HG02870 (cell line): ENCODE measurements at regions not wholly inside any gene's neighbourhood (a gene's known extent, or its start where the extent isn't known, plus 50 kb on each side); places are given as distances from the start of the nearest gene placed in this dataset.

Experiments
- ATAC-seq: cut with Tn5 transposase; IDR thresholded peaks from one replicate; pipeline ENCODE4 v1.9.1; 2021; ENCODE audit warnings: mild to moderate bottlenecking, moderate library complexity; ENCODE audit not compliant: unreplicated experiment

- ATAC-seq: no peak
These were observed 162.6 kb upstream of the CCDC179 start for GRCh38 chr11:23022854-23023253.

- ATAC-seq: no peak
These were observed 163.0 kb upstream of the CCDC179 start for GRCh38 chr11:23023319-23023718.

GRCh38 chr11:23041001-23041503 lies 180.8 kb upstream of the CCDC179 start:
- ATAC-seq: no peak

GRCh38 chr11:23058656-23059055 lies 198.4 kb upstream of the CCDC179 start:
- no peak for ATAC-seq

GRCh38 chr11:23063276-23063675 lies 203.0 kb upstream of the CCDC179 start:
- ATAC-seq: no peak

GRCh38 chr11:23078289-23078971 lies 218.2 kb upstream of the CCDC179 start:
- ATAC-seq: peak; percentile 53

GRCh38 chr11:23079382-23079813 lies 219.1 kb upstream of the CCDC179 start:
- ATAC-seq: peak; percentile 84

- no peak for ATAC-seq
These were observed 227.1 kb upstream of the CCDC179 start for GRCh38 chr11:23087407-23087806.

GRCh38 chr11:23090659-23091058 lies 230.4 kb upstream of the CCDC179 start:
- no peak for ATAC-seq

GRCh38 chr11:23095650-23096189 lies 235.4 kb upstream of the CCDC179 start:
- no peak for ATAC-seq

- ATAC-seq: no peak
These were observed 237.6 kb upstream of the CCDC179 start for GRCh38 chr11:23097891-23098290.

- no peak for ATAC-seq
These were observed 239.0 kb upstream of the CCDC179 start for GRCh38 chr11:23099256-23099655.

- ATAC-seq: no peak
These were observed 240.5 kb upstream of the CCDC179 start for GRCh38 chr11:23100726-23101125.

GRCh38 chr11:23103416-23103815 lies 243.1 kb upstream of the CCDC179 start:
- ATAC-seq: no peak

GRCh38 chr11:23111527-23111926 lies 251.3 kb upstream of the CCDC179 start:
- no peak for ATAC-seq

GRCh38 chr11:23112390-23112789 lies 252.1 kb upstream of the CCDC179 start:
- ATAC-seq: no peak

- peak; percentile 52 for ATAC-seq
These were observed 253.0 kb upstream of the CCDC179 start for GRCh38 chr11:23112987-23113886.

- no peak for ATAC-seq
These were observed 253.6 kb upstream of the CCDC179 start for GRCh38 chr11:23113887-23114216.

- no peak for ATAC-seq
These were observed 263.5 kb upstream of the CCDC179 start for GRCh38 chr11:23123753-23124152.

GRCh38 chr11:23124249-23124648 lies 264.0 kb upstream of the CCDC179 start:
- no peak for ATAC-seq

GRCh38 chr11:23124996-23125395 lies 264.7 kb upstream of the CCDC179 start:
- ATAC-seq: no peak

GRCh38 chr11:23127706-23128105 lies 267.4 kb upstream of the CCDC179 start:
- no peak for ATAC-seq
